H1 (cell line): ENCODE measurements at regions not wholly inside any gene's neighbourhood (a gene's known extent, or its start where the extent isn't known, plus 50 kb on each side); places are given as distances from the start of the nearest gene placed in this dataset.

Experiments
- CTCF ChIA-PET: fragments of 300-600 bp; sonication (Branson Sonifier 250); formaldehyde crosslinking; loops from one replicate; lab custom pipeline; 2021; ENCODE audit not compliant: partially characterized antibody; lab: Charles Lee
- POLR2A ChIA-PET: fragments of 300-600 bp; sonication (Branson Sonifier 250); formaldehyde crosslinking; loops from one replicate; lab custom pipeline; 2021; ENCODE audit warnings: inconsistent platforms; ENCODE audit not compliant: partially characterized antibody; lab: Charles Lee
- DNase-seq, 2 experiments: peaks; one replicate each; pipeline versions ENCODE4 v3.0.0 to v3.0.0-alpha.2; 2010 to 2022; ENCODE audit warnings: low spot score in 2 of 2, low read depth in 1 of 2, mixed read lengths in 1 of 2
- FAIRE-seq: peaks from 2 replicates; lab custom pipeline; 2011; peaks lifted over from hg19 to GRCh38; lab: Jason Lieb, UNC
- H2AFZ ChIP-seq: 2 replicates; pipeline ENCODE4 v1.8.1; 2012; ENCODE audit warnings: low read length, inconsistent platforms
- H2AK5ac ChIP-seq: 2 replicates; pipeline ENCODE4 v1.6.1; 2013; ENCODE audit warnings: low read depth, low read length
- H2BK120ac ChIP-seq: replicated peaks from 2 replicates; pipeline ENCODE3; 2013; ENCODE audit warnings: low read depth, low read length, inconsistent platforms
- H2BK12ac ChIP-seq: 2 replicates; pipeline ENCODE4 v1.6.1; 2013; ENCODE audit warnings: low read depth, low read length
- H2BK15ac ChIP-seq: 2 replicates; pipeline ENCODE4 v1.6.1; 2013; ENCODE audit warnings: low read length
- H2BK20ac ChIP-seq: 2 replicates; pipeline ENCODE4 v1.6.1; 2013; ENCODE audit warnings: low read length
- H2BK5ac ChIP-seq: 2 replicates; pipeline ENCODE4 v1.6.1; 2013; ENCODE audit warnings: low read depth, low read length
- H3K14ac ChIP-seq: 2 replicates; pipeline ENCODE4 v1.6.1; 2013; ENCODE audit warnings: inconsistent platforms; ENCODE audit not compliant: insufficient read length
- H3K18ac ChIP-seq: 2 replicates; pipeline ENCODE4 v1.6.1; 2013; ENCODE audit warnings: low read length; ENCODE audit errors: extremely low read depth
- H3K23ac ChIP-seq: 2 replicates; pipeline ENCODE4 v1.6.1; 2013; ENCODE audit warnings: inconsistent platforms; ENCODE audit not compliant: insufficient read length
- H3K23me2 ChIP-seq: 2 replicates; pipeline ENCODE4 v1.6.1; 2013; ENCODE audit warnings: low read depth, low read length
- H3K27ac ChIP-seq: 2 replicates; pipeline ENCODE4 v1.6.1; 2011; ENCODE audit warnings: low read depth, low read length, inconsistent platforms
- H3K27me3 ChIP-seq, 4 experiments: replicated peaks in 1 of 4; 1 replicate in 1 of 4; 2 replicates in 3 of 4; pipeline versions ENCODE4 v1.6.1 to v1.8.1; 2011 to 2013; ENCODE audit warnings: low read length in 3 of 4, mild to moderate bottlenecking in 3 of 4, inconsistent platforms in 2 of 4, mixed read lengths in 2 of 4, moderate library complexity in 1 of 4; ENCODE audit not compliant: control insufficient read depth in 3 of 4, insufficient read depth in 3 of 4; ENCODE audit errors: extremely low read depth in 1 of 4
- H3K36me3 ChIP-seq, 4 experiments: 2 replicates each; pipeline versions ENCODE4 v1.6.1 to v1.8.1; 2011 to 2013; ENCODE audit warnings: mild to moderate bottlenecking in 4 of 4, low read length in 3 of 4, moderate library complexity in 2 of 4, control low read depth in 1 of 4, inconsistent platforms in 1 of 4; ENCODE audit not compliant: insufficient read depth in 4 of 4, control insufficient read depth in 2 of 4
- H3K4ac ChIP-seq: replicated peaks from 2 replicates; pipeline ENCODE3; 2013; ENCODE audit warnings: low read length, low read depth, mixed read lengths, inconsistent platforms; ENCODE audit not compliant: insufficient read length
- H3K4me1 ChIP-seq, 4 experiments: replicated peaks in 1 of 4; 1 replicate in 1 of 4; 2 replicates in 3 of 4; pipeline versions ENCODE4 v1.6.1 to v1.8.1; 2011 to 2013; ENCODE audit warnings: low read length in 3 of 4, inconsistent platforms in 2 of 4, mixed read lengths in 1 of 4; ENCODE audit not compliant: insufficient read depth in 4 of 4, control insufficient read depth in 3 of 4
- H3K4me2 ChIP-seq, 2 experiments: 2 replicates each; pipeline versions ENCODE4 v1.6.1 to v1.8.1; 2011 to 2013; ENCODE audit warnings: low read depth in 2 of 2, low read length in 2 of 2, control low read depth in 1 of 2, inconsistent platforms in 1 of 2, mild to moderate bottlenecking in 1 of 2; ENCODE audit not compliant: insufficient read depth in 1 of 2
- H3K4me3 ChIP-seq, 4 experiments: fragments of 200-600, 300-600 bp in 1 of 4; sonication (generic), shearing (Covaris generic), sonication (Bioruptor Twin) in 1 of 4; 2 replicates each; pipeline versions ENCODE4 v1.5.1 to v1.8.1; 2011 to 2016; ENCODE audit warnings: low read length in 4 of 4, low read depth in 3 of 4, control low read depth in 2 of 4, inconsistent platforms in 2 of 4, mild to moderate bottlenecking in 2 of 4, mixed read lengths in 1 of 4, moderate library complexity in 1 of 4; ENCODE audit not compliant: insufficient read depth in 2 of 4; ENCODE audit errors: extremely low read depth in 1 of 4
- H3K56ac ChIP-seq: replicated peaks from 2 replicates; pipeline ENCODE3; 2013; ENCODE audit warnings: low read depth, mild to moderate bottlenecking, mixed read lengths, low read length, inconsistent platforms; ENCODE audit not compliant: insufficient read length
- H3K79me1 ChIP-seq: 2 replicates; pipeline ENCODE4 v1.6.1; 2013; ENCODE audit warnings: low read depth, low read length, control low read depth
- H3K79me2 ChIP-seq, 2 experiments: 2 replicates each; pipeline versions ENCODE4 v1.6.1 to v1.8.1; 2012 to 2013; ENCODE audit warnings: low read length in 2 of 2, mild to moderate bottlenecking in 2 of 2, inconsistent platforms in 1 of 2; ENCODE audit not compliant: insufficient read depth in 2 of 2, control insufficient read depth in 1 of 2
- H3K9ac ChIP-seq, 4 experiments: replicated peaks in 1 of 4; 1 replicate in 1 of 4; 2 replicates in 3 of 4; pipeline versions ENCODE4 v1.6.1 to v1.8.1; 2011 to 2013; ENCODE audit warnings: low read depth in 3 of 4, low read length in 3 of 4, control low read depth in 2 of 4, mild to moderate bottlenecking in 2 of 4, moderate library complexity in 2 of 4, inconsistent platforms in 1 of 4; ENCODE audit errors: extremely low read depth in 1 of 4
- H3K9me3 ChIP-seq, 2 experiments: 2 replicates each; pipeline versions ENCODE4 v1.6.1 to v1.8.1; 2012 to 2013; ENCODE audit warnings: mild to moderate bottlenecking in 2 of 2, moderate library complexity in 2 of 2, control low read depth in 1 of 2, inconsistent platforms in 1 of 2, low read depth in 1 of 2, low read length in 1 of 2, mixed read lengths in 1 of 2; ENCODE audit not compliant: insufficient read depth in 2 of 2
- H4K20me1 ChIP-seq, 2 experiments: replicated peaks in 1 of 2; 2 replicates each; pipeline versions ENCODE3 to v1.8.1; 2011 to 2013; ENCODE audit warnings: inconsistent platforms in 2 of 2, low read length in 2 of 2, mild to moderate bottlenecking in 1 of 2; ENCODE audit not compliant: insufficient read depth in 2 of 2, control insufficient read depth in 1 of 2
- H4K5ac ChIP-seq: 2 replicates; pipeline ENCODE4 v1.6.1; 2013; ENCODE audit warnings: low read length, low read depth, mixed read lengths, inconsistent platforms; ENCODE audit not compliant: insufficient read length
- H4K8ac ChIP-seq: 2 replicates; pipeline ENCODE4 v1.8.0; 2013; ENCODE audit warnings: mild to moderate bottlenecking, moderate library complexity, low read length, inconsistent platforms; ENCODE audit not compliant: insufficient read depth; ENCODE audit errors: extremely low read depth
- H4K91ac ChIP-seq: replicated peaks from 2 replicates; pipeline ENCODE3; 2013; ENCODE audit warnings: low read length, mixed read lengths, inconsistent platforms; ENCODE audit not compliant: insufficient read length
- EGR1 ChIP-seq: IDR thresholded peaks from 2 replicates; pipeline ENCODE4 v1.6.1; 2011; ENCODE audit warnings: low read depth, low read length, borderline replicate concordance
- HDAC6 ChIP-seq: IDR thresholded peaks from one replicate; pipeline ENCODE4 v1.7.1; 2012; ENCODE audit warnings: low read depth, mild to moderate bottlenecking, inconsistent platforms, low read length, moderate library complexity
- SAP30 ChIP-seq: fragments of 300-600 bp; sonication (generic); IDR thresholded peaks from 2 replicates; pipeline ENCODE4 v1.7.1; 2012; ENCODE audit warnings: low read length, moderate library complexity, mild to moderate bottlenecking, inconsistent platforms; ENCODE audit not compliant: insufficient read depth, insufficient replicate concordance
- SRF ChIP-seq: IDR thresholded peaks from 2 replicates; pipeline ENCODE4 v1.6.1; 2011; ENCODE audit warnings: mild to moderate bottlenecking, low read depth, low read length, moderate library complexity

DNA sequence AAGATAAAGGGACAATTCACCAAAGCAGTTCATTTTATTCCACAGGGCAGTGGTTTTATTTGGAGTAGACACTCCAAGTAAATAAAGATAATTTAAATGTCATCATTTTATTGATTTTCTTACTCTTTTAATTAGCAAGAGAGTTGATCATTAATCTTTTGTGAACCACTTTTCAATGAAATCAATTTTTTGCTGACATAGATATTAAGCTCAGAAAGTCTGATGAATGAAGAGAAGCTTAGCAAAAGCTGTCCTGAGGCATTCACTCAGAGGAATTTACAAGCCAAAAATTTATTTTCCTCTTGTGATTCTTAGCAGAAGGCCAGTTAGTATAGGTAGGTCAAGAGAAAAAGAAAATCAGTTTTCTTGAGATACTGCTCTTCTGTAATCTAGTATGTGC is 618.0 kb downstream of the CCER1 start:
- Histone ChIP-seq H3K4me3 (no peak overlapping the region), H4K20me1 (no peaks in the 10 kb centered on the region), H3K23me2 (no peaks in the 10 kb centered on the region; the same call in 1 of the 2 replicates), H4K5ac (no peak overlapping the region), H4K8ac (no peak overlapping the region), H2BK120ac (no peak overlapping the region), H2BK15ac (no peak overlapping the region), H3K56ac (no peak overlapping the region), H2BK12ac (no peak overlapping the region), H4K91ac (no peak overlapping the region), H3K23ac (no peak overlapping the region), H3K27me3 (peaks cover 0 to 4% (median under 1%) of the 10 kb centered on the region in 4 experiments; a peak in 1 of 7 replicates), H3K36me3 (no peaks in the 10 kb centered on the region), H2BK5ac (no peak overlapping the region), H3K79me1 (no peaks in the 10 kb centered on the region), H3K18ac (no peak overlapping the region), H3K14ac (no peak overlapping the region), H3K79me2 (no peaks in the 10 kb centered on the region), H3K4ac (no peak overlapping the region), H3K27ac (no peak overlapping the region), H2AK5ac (no peak overlapping the region), H2AFZ (no peak overlapping the region), H3K4me1 (peaks cover 0 to 9% (median 2%) of the 10 kb centered on the region in 4 experiments; a peak in 2 of 7 replicates), H2BK20ac (no peak overlapping the region), H3K4me2 (no peak overlapping the region), H3K9ac (no peak overlapping the region), H3K9me3 (no peaks in the 10 kb centered on the region)
- POLR2A ChIA-PET: no interaction called here
- no peak for FAIRE-seq
- DNase-seq: no peak
- TF ChIP-seq SRF (no peak), SAP30 (no peak), EGR1 (no peak), HDAC6 (no peak)
- CTCF ChIA-PET: interaction anchor here (0.7 to 0.8 kb wide), 2 partner anchors 48 to 798 kb away, joined by 3 read pairs; no protein-coding TSS in a partner anchor
